SK-MEL-5 (cell line): ENCODE measurements at regions not wholly inside any gene's neighbourhood (a gene's known extent, or its start where the extent isn't known, plus 50 kb on each side); places are given as distances from the start of the nearest gene placed in this dataset.
A peak's percentile ranks its signal among the peaks of the same experiment; 100 is the strongest.

Experiments
- DNase-seq: peaks from one replicate; pipeline ENCODE4 v3.0.0-alpha.2; 2016; ENCODE audit warnings: low read depth, low spot score
- in situ Hi-C: cut with HindIII; loops from 2 replicates; pipeline ENCODE4 v1.10.0; 2016; ENCODE audit warnings: low sequenced_read_pairs, high pct_unique_total_duplicates, low pct_unique_long_range_greater_than_20kb

DNA sequence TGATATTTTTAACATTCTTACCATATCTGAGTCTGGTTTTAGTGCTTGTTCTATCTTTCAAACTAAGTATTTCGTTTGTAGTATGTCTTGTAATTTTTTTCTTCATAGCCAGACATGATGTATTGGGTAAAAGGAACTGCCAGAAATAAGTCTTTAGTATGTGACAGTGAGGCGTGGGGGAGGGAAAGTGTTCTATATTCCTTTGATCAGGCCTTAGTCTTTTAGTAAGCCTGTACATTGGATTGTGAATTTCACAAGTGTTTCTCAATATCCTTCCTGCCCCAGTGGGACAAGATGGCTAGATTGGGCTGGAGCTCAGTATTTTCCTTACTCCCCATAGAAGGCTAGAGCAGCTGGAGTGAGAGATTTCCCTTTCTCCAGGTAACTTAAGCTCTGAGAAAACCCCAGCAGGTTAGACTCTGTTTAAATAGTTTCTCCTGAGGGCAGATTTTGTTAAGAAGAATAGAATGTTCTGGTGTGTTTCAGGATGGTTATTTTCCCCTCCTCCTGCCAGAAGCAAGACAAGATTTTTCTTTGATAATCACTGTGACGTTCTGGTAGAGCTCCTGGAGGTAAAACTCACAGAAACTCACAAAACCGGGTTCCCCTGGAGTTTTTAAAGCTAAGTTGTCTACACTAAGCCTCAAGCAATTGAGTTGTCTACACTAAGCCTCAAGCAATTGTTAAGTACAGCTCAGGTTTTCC lies 140.7 kb upstream of the ARPP21 start:
- DNase-seq, result no peak
- in situ Hi-C loops, result no loop called here

DNA sequence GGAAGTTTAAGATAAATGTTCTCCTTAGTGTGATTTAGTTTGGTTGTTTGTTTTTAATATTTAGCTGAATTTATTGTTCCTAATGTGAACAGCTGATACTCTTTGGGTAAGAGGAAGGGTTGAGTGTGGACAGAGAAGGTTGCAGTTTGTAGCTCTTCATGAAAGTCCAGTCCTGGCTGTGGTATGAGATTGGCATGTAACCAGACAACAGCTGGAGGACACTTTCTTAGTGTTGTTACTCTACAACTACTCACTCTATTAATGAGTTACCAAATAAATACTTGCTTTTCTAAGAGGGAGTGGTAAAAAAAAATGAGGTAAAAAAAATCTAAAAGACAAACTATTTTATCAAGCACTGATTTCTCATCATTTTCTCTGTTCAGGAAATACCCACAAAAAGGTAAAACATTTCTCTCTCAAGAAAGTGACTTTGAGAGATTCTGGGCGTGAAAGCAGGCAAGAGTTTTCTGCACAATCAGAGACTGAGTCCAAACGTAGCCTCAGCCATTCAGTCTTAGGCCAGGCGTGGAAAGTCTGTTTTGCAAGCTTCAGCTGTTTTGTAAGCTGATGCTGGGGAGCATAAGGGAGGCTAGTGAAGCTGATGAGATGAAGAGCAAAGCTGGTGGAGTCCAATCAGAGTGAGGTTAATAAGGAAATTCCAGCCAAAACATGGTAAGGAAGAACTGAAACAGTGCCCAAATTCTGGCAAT lies 138.5 kb upstream of the ARPP21 start:
- no peak for DNase-seq

DNA sequence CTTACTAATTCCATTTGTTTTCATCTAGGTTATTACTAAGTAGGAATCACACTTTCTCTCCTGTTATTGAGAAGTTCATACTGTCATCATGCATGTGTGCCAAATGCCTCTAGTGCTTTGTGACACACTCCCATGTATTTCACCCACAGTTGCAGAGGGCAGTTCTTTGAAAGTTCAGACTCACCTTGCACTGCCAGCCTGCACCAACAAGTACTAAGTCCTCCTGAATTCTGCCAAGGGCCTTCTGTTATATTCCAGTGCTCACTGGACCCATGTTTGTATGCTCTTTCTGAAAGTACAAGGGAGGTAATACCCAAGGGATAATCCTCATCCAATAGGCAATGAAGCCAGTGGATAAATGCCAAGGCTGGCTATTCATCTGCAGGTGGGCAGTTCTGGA lies 136.6 kb upstream of the ARPP21 start:
- in situ Hi-C loops, result no loop called here

More for the DNA sequence above, 138.5 kb upstream of the ARPP21 start:
- in situ Hi-C loops, result no loop called here

DNA sequence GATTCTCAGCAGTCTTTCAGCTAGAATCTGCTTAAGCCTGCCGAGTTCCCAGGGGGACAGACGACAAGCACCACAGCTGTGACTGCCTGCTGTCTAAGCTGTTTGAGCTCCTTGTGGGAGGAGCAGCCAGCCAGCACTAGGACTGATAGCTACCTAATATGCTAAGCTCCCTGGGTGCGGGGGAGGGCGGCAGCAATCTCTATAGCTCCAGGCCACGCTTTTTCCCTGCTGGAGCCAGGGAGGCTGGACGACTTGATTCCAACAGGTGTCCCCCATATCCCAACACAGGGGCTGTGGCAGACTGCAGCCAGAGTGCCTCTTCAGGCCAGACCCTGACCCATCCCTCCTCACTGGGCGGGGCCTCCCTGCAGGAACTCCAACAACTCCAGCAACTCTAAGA lies 134.1 kb upstream of the ARPP21 start:
- DNase-seq, result no peak
- in situ Hi-C loops, result no loop called here

More for the DNA sequence above, 136.6 kb upstream of the ARPP21 start:
- DNase-seq, result no peak

DNA sequence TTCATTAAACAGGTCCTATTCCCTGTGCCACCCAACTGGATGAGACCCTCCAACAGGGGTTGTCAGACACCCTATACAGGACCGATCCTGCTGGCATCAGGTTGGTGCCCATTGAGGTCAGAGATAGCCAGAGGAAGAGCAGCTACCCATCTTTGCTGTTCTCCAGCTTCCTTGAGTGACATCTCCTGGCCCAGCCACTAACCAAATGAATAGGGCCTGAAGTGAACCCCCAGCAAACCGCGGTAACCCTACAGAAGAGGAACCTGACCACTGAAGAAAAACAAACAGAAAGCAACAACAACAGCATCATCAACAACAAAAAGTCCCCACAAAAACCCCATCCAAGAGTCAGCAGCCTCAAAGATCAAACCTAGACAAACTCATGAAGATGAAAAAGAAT lies 133.6 kb upstream of the ARPP21 start:
- DNase-seq, result no peak
- in situ Hi-C loops, result no loop called here

DNA sequence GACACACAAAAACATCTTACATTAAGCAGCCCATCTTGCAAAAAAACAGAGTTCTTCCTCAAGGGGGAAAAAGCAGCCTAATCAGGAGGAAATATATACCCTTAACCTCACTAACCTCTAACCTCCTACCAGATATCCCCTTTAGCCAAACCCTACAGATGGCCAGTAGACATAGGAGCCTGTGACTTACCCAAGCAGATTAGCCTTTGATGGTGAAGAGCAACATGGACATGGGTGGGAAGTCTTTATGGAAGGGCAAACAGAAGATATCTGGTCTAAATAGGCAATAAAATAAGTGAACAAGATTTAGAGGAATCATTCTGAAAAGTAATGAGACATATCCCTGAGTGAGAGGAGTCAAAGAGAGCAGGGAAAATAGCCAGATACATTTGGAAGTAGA lies 119.4 kb upstream of the ARPP21 start:
- in situ Hi-C loops, result no loop called here
- no peak for DNase-seq

DNA sequence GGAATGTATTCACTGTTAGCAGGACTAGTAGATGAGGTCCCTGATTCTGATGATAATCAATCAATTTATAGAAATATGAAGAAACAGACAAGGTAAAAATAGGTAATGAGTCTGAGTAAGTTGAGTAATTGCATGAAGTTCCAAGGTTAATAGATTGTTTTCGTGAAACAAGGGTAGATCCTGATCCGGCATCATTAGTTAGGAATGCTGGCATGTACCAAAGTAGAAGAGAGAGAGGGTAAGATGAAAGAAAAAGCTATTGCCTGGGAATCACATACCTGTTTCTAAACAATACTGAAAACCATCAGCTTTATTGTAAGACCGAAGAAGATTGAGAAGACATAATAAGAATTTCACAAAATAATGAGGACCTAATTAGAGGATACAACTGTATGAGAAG lies 118.1 kb upstream of the ARPP21 start:
- in situ Hi-C loops, result no loop called here
- DNase-seq, result no peak

DNA sequence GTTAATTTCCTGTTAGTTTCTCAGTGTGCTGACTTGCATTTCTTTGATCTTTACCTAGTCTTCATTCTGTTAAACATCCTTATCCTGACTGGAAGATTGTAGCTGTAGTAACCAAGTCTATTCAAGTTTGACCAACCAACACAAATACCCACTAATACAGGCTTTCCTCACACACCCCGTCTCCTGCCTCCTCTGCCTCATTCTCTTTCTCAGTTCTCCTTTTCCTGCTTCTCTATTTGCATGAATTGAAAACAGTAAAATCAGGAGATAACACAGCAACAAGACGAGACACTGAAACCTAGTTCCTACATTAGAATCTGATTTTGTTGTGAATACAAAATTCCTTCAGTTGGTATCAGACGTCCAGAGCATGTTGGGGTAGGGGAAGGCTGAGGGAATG lies 116.9 kb upstream of the ARPP21 start:
- in situ Hi-C loops, result no loop called here
- DNase-seq, result no peak

DNA sequence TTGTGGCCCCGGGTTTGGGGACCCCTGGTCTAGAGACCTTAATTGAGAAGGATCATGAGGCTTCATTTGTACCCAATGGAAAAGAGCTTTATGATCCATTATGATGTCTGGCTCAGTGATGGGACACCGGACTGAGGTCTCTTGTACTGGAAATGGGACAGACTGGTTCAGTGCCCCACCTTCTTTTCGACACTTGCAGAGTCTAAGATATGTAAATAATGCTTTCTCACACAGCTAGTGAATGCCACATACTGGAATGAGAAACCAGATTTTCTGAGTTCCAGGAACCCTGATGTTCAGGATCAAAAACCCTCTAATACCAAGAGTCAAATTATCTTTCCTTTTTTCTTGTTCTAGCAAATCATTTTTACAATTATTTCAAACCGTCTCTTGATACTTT lies 116.3 kb upstream of the ARPP21 start:
- no peak for DNase-seq
- in situ Hi-C loops, result no loop called here

DNA sequence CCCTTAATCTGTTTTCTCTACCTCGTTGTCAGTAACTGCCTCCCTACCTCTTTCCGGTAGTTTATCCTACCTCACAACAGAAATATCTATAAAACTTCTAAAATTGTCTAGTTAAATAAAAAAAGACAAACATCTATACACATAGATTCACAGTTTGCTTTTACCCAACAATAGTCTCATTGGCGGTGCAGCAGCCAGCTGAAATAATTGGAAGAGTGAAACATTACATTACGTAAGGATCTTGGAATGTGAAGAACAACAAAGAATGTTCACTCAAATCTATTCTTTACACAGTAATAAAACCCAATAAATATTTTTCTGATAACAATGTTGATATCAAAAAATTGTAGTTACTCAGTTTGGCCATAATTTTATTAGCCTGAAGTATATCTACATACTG lies 115.5 kb upstream of the ARPP21 start:
- DNase-seq, result no peak

DNA sequence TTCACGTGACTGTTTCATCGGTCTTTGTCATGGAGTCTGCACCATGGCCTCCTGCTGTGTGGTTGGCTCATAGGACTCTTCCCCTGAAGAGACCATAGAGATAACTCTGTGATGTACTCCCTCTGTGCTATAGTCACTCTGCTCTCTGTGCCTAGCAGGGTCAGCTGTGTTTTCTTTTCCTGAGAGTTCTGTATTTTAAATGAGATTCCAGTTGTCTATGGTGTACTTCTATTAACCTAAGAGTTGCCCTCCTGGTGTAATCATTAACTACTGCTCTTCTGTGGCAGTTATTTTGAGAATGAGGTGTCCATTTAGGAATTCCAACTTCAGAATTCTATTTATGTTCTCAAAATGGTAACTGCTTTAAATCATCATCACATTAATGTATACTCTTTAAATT lies 114.5 kb upstream of the ARPP21 start:
- DNase-seq, result no peak
- in situ Hi-C loops, result no loop called here

More for the DNA sequence above, 115.5 kb upstream of the ARPP21 start:
- in situ Hi-C loops, result no loop called here

DNA sequence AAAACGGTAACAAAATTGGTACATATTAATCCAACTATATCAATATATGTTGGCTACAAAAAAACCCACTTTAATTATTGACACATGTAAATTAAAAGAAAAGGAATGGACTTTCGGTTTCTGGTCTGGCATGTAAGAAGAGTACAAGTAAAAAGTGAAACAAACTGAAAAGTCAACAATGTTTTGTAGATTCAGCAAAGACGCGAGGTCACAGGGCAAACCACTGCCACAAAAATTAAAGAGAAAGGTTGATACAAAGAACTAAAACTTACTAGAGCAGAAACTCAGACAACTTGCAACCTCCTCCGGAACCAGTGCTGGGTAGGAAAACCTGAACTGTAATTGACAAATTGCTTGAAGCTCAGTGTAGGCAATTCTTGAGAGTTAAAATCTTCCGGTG lies 110.6 kb upstream of the ARPP21 start:
- in situ Hi-C loops, result no loop called here
- DNase-seq, result no peak

DNA sequence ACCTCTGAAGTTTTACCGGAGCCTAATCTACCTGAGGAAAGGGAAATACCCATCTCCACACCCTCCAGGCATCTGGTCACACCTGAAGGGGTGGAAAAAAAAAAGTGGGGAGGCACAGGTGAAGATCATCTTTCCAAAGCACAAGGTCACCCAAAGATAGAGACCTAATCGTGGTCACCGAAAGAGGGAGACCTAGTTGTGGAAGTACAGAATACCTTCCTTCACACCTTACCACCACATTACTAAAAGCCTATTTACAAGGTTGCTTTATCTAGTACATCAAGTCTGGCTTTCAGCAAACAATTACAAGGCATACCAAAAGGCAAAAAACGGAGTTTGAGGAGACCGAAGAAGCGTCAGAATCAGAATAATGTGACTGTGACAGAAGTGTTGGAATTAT lies 110.0 kb upstream of the ARPP21 start:
- in situ Hi-C loops, result no loop called here
- no peak for DNase-seq

DNA sequence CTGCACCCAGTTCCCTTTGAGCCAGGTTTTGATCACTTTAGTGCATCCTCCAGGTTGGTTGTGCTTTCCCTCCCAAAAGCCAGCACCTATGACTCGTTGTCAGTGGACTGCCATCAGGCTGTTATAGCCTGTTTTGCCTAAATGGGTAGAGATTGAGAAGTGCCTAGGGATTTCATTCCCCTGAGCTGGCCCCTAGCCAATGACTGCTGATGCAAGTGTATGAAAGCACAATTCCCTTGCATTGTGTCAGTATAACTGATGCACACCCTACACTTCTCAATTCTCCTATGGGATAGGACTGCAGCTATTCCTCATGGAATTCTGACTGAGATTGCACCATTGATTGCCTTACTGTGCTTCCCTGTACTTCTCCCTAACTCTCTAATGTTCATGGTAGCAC lies 102.1 kb upstream of the ARPP21 start:
- DNase-seq, result peak; percentile 37
- in situ Hi-C loops, result no loop called here

DNA sequence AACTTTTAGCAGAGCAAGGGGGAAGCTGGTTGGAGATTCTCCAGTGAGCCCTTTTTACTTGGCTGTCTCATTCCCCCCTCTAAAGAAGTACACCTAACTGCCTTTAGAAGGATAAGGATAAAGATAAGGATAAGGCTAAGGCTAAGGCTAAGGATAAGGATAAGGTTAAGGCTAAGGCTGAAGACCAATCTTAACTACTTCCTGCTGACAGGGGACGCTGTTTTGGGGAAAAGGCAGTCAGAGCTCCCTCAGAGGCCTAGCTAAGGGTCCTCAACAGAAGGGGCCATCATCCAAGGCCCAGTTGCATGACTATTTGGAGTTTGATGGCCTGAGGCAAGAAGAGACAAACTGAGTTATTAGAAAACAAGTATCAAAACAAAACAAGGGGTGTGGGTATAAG lies 94.3 kb upstream of the ARPP21 start:
- in situ Hi-C loops, result no loop called here
- no peak for DNase-seq

DNA sequence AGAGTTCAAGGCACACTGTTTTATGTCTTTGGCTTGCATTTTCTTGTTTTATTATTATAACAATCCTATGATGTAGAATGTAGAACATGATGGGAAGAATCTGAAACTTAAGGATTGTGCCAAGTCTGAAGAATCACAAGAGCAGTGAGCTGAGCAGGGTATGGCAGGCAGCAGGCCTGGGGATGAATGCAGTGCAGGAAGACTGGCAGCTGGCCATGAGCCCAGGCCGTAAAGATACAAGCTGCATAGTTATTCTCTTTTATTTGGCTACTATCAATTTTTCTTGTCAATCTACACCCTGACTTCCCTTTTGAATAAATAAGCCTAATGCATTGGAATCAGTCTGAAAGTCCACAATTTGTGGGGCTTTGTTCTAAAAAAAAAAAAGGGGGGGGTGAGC lies 89.6 kb upstream of the ARPP21 start:
- no peak for DNase-seq
- in situ Hi-C loops, result no loop called here

DNA sequence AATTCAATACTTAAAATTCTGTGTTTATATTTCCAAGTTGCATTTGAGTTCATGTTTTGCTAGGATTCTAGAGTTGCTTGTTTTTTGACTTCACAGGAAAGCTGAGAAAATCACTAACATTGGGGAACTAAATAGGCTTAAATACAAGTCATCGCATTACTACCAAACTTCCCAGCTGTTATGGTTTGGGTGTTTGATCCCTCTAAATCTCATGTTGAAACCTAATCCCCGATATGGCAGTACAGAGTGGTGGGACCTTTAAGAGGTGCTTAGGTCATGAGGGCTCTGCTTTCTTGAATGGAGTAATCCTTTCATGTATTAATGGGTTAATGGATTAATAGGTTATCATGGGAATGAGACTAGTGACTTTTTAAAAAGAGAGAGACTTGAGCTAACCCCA lies 77.2 kb upstream of the ARPP21 start:
- in situ Hi-C loops, result no loop called here
- no peak for DNase-seq

DNA sequence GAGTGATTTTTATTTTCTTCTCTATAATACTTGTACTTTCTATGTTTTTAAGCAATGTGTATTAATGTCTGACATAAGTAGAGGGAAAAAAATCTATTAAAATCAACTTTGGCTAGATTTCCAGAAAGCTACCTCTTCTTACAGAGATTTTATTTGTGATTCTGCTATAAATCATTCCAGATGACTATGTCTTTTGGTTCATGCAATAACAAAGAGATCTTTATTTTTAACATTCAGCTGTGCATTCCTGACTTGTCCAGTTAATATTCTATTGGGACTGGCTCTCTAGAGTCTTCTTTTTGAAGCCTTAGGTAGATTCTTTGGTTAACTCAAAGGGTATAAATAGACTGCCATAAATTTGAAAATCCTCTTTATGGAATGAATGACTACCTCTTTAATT lies 74.3 kb upstream of the ARPP21 start:
- peak; percentile 24 for DNase-seq
- in situ Hi-C loops, result no loop called here
